H9 (cell line): ENCODE measurements at regions not wholly inside any gene's neighbourhood (a gene's known extent, or its start where the extent isn't known, plus 50 kb on each side); places are given as distances from the start of the nearest gene placed in this dataset.

Experiments
- DNase-seq: peaks from one replicate; pipeline ENCODE4 v3.0.0-alpha.2; 2017
- H2AFZ ChIP-seq: one replicate; pipeline ENCODE4 v1.6.1; 2013; ENCODE audit warnings: mild to moderate bottlenecking, low read length, control low read depth, moderate library complexity
- H2AK5ac ChIP-seq: 2 replicates; pipeline ENCODE4 v1.6.1; 2013; ENCODE audit warnings: low read length, control low read depth, mixed read lengths; ENCODE audit not compliant: insufficient read length
- H2BK120ac ChIP-seq: one replicate; pipeline ENCODE4 v1.6.1; 2013; ENCODE audit warnings: low read depth, mild to moderate bottlenecking, low read length, control low read depth, inconsistent platforms; ENCODE audit not compliant: poor library complexity, severe bottlenecking
- H2BK12ac ChIP-seq: 2 replicates; pipeline ENCODE4 v1.6.1; 2013; ENCODE audit warnings: low read length, control low read depth, mixed read lengths, low read depth; ENCODE audit not compliant: insufficient read length
- H2BK15ac ChIP-seq: 2 replicates; pipeline ENCODE4 v1.6.1; 2013; ENCODE audit warnings: low read depth, low read length, control low read depth
- H2BK20ac ChIP-seq: one replicate; pipeline ENCODE4 v1.6.1; 2013; ENCODE audit warnings: low read depth, mild to moderate bottlenecking, low read length, control low read depth, inconsistent platforms; ENCODE audit not compliant: poor library complexity, severe bottlenecking
- H2BK5ac ChIP-seq: 2 replicates; pipeline ENCODE4 v1.6.1; 2013; ENCODE audit warnings: low read length, control low read depth, mixed read lengths; ENCODE audit not compliant: insufficient read length
- H3K14ac ChIP-seq: 2 replicates; pipeline ENCODE4 v1.6.1; 2013; ENCODE audit warnings: low read length, control low read depth; ENCODE audit not compliant: insufficient read depth
- H3K18ac ChIP-seq: 2 replicates; pipeline ENCODE4 v1.6.1; 2013; ENCODE audit warnings: low read depth, mild to moderate bottlenecking, mixed read lengths, low read length, control low read depth; ENCODE audit not compliant: insufficient read length
- H3K23ac ChIP-seq: 2 replicates; pipeline ENCODE4 v1.6.1; 2013; ENCODE audit warnings: low read length, control low read depth, mixed read lengths, low read depth; ENCODE audit not compliant: insufficient read length
- H3K23me2 ChIP-seq: 2 replicates; pipeline ENCODE4 v1.6.1; 2013; ENCODE audit warnings: low read depth, mild to moderate bottlenecking, mixed read lengths, low read length, control low read depth; ENCODE audit not compliant: insufficient read length, poor library complexity, severe bottlenecking
- H3K27ac ChIP-seq: 2 replicates; pipeline ENCODE4 v1.5.1; 2013; ENCODE audit warnings: low read length, control low read depth, mixed read lengths, low read depth; ENCODE audit not compliant: insufficient read length
- H3K27me3 ChIP-seq: 2 replicates; pipeline ENCODE4 v1.6.1; 2013; ENCODE audit warnings: low read length, control low read depth, inconsistent platforms; ENCODE audit not compliant: insufficient read depth
- H3K4ac ChIP-seq: 2 replicates; pipeline ENCODE4 v1.6.1; 2013; ENCODE audit warnings: low read depth, mild to moderate bottlenecking, control low read depth, inconsistent platforms, low read length, moderate library complexity
- H3K4me1 ChIP-seq: 2 replicates; pipeline ENCODE4 v1.6.1; 2013; ENCODE audit warnings: low read length, control low read depth, inconsistent platforms; ENCODE audit not compliant: insufficient read depth
- H3K4me2 ChIP-seq: 2 replicates; pipeline ENCODE4 v1.6.1; 2013; ENCODE audit warnings: low read length, control low read depth, mixed read lengths; ENCODE audit not compliant: insufficient read length, insufficient read depth
- H3K56ac ChIP-seq: 2 replicates; pipeline ENCODE4 v1.6.1; 2013; ENCODE audit warnings: low read depth, mild to moderate bottlenecking, mixed read lengths, low read length, control low read depth; ENCODE audit not compliant: insufficient read length
- H3K79me1 ChIP-seq: 2 replicates; pipeline ENCODE4 v1.6.1; 2013; ENCODE audit warnings: low read depth, mild to moderate bottlenecking, moderate library complexity, low read length, control low read depth, inconsistent platforms; ENCODE audit not compliant: insufficient read depth, poor library complexity, severe bottlenecking
- H3K79me2 ChIP-seq: 2 replicates; pipeline ENCODE4 v1.6.1; 2013; ENCODE audit warnings: low read length, control low read depth, inconsistent platforms; ENCODE audit not compliant: insufficient read depth
- H3K9ac ChIP-seq: 2 replicates; pipeline ENCODE4 v1.6.1; 2013; ENCODE audit warnings: low read length, control low read depth, mixed read lengths; ENCODE audit not compliant: insufficient read length; ENCODE audit errors: extremely low read depth
- H3K9me3 ChIP-seq: one replicate; pipeline ENCODE4 v1.6.1; 2013; ENCODE audit warnings: low read depth, low read length, inconsistent platforms; ENCODE audit not compliant: control insufficient read depth
- H3T11ph ChIP-seq: one replicate; pipeline ENCODE4 v1.6.1; 2013; ENCODE audit warnings: mild to moderate bottlenecking, low read length, control low read depth, inconsistent platforms
- H4K20me1 ChIP-seq: one replicate; pipeline ENCODE4 v1.6.1; 2013; ENCODE audit not compliant: control insufficient read depth, insufficient read length, insufficient read depth
- H4K5ac ChIP-seq: 2 replicates; pipeline ENCODE4 v1.6.1; 2013; ENCODE audit warnings: low read depth, mild to moderate bottlenecking, mixed read lengths, low read length, control low read depth; ENCODE audit not compliant: insufficient read length
- H4K8ac ChIP-seq: replicated peaks from 2 replicates; pipeline ENCODE4 v1.6.1; 2013; ENCODE audit warnings: low read length, control low read depth, mixed read lengths, low read depth; ENCODE audit not compliant: insufficient read length
- H4K91ac ChIP-seq: 2 replicates; pipeline ENCODE4 v1.6.1; 2013; ENCODE audit warnings: low read depth, mild to moderate bottlenecking, moderate library complexity, mixed read lengths, low read length, control low read depth; ENCODE audit not compliant: insufficient read length
- H3K27ac Mint-ChIP-seq, 3 experiments: 2 replicates in 2 of 3; 3 replicates in 1 of 3; pipeline ENCODE4 v1.8.0; 2020 to 2021; ENCODE audit warnings: mixed read lengths in 3 of 3, mild to moderate bottlenecking in 1 of 3, moderate library complexity in 1 of 3
- H3K27me3 Mint-ChIP-seq: 2 replicates; pipeline ENCODE4 v1.8.0; 2021; ENCODE audit warnings: low read depth, mild to moderate bottlenecking, moderate library complexity, mixed read lengths
- H3K36me3 Mint-ChIP-seq, 3 experiments: 2 replicates in 2 of 3; 3 replicates in 1 of 3; pipeline ENCODE4 v1.8.0; 2020 to 2021; ENCODE audit warnings: low read depth in 3 of 3, mixed read lengths in 3 of 3; ENCODE audit not compliant: insufficient read depth in 1 of 3
- H3K4me1 Mint-ChIP-seq, 2 experiments: 2 replicates each; pipeline ENCODE4 v1.8.0; 2020; ENCODE audit warnings: mixed read lengths in 2 of 2
- H3K4me3 Mint-ChIP-seq, 2 experiments: 2 replicates in 1 of 2; 3 replicates in 1 of 2; pipeline ENCODE4 v1.8.0; 2020 to 2021; ENCODE audit warnings: mild to moderate bottlenecking in 2 of 2, mixed read lengths in 2 of 2, moderate library complexity in 1 of 2
- H3K9me3 Mint-ChIP-seq, 2 experiments: 2 replicates in 1 of 2; 3 replicates in 1 of 2; pipeline ENCODE4 v1.8.0; 2020; ENCODE audit warnings: mild to moderate bottlenecking in 2 of 2, mixed read lengths in 2 of 2, moderate library complexity in 1 of 2
- WGBS: extraction: QIAGEN DNeasy Blood & Tissue Kit; methylation state at CpG from one replicate; pipeline ENCODE4 v1.1.7; 2013; ENCODE audit warnings: missing lambda C conversion rate, low lambda C conversion rate, mixed read lengths; ENCODE audit not compliant: insufficient read length; ENCODE audit errors: extremely low coverage; 5-methylcytosine and 5-hydroxymethylcytosine counted together
- TF ChIP-seq, protein P1 (sequence below): fragments of 200-600 bp; sonication (generic); conservative IDR thresholded peaks from 3 replicates; pipeline ENCODE4 v1.8.0; 2021; ENCODE audit warnings: antibody characterized with exemption, mild to moderate bottlenecking

DNA sequence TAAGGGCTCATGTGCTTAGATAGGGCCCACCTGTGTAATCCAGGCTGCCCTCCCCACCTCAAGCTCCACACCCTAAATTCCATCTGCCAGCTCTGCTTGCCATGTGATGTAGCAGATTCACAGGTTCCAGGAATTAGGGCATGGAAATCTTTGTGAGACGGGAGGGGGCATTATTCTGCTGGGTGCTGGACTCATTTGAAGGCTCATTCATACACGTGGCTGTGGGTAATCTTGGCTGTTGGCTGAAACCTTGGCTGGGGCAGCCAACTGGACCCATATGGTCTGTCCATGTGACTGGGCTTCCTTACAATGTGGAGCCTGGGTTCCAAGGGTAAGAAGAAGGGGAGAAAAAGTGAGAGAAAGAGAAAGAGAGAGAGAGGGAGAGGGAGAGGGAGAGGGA is 115.1 kb downstream of the CYLD start:
- H2BK15ac ChIP-seq: no peak overlapping the region
- no peaks in the 10 kb centered on the region for H3K4me1 ChIP-seq
- H3K9me3 Mint-ChIP-seq: peaks cover 0 to 3% of the 10 kb centered on the region in 2 experiments; a peak in 2 of 5 replicates
- no peak overlapping the region for H3K56ac ChIP-seq
- no peak overlapping the region for H3K4ac ChIP-seq
- H3K9me3 ChIP-seq: no peaks in the 10 kb centered on the region
- no peak overlapping the region for H2AK5ac ChIP-seq
- H4K8ac ChIP-seq: no peak overlapping the region
- no CpG with 5 or more reads among the region's 2 CpGs for WGBS
- no peaks in the 10 kb centered on the region; the same call in 1 of the 2 replicates for H3K27me3 ChIP-seq
- no peaks in the 10 kb centered on the region for H4K20me1 ChIP-seq
- no peak overlapping the region for H3K27ac ChIP-seq
- no peak overlapping the region for H3K27ac Mint-ChIP-seq
- H3K23ac ChIP-seq: no peak overlapping the region
- H2BK120ac ChIP-seq: no peak overlapping the region
- peaks cover 6% of the 10 kb centered on the region for H3K27me3 Mint-ChIP-seq
- no peak overlapping the region for H3T11ph ChIP-seq
- H3K79me2 ChIP-seq: no peaks in the 10 kb centered on the region
- TF ChIP-seq, protein P1, sequence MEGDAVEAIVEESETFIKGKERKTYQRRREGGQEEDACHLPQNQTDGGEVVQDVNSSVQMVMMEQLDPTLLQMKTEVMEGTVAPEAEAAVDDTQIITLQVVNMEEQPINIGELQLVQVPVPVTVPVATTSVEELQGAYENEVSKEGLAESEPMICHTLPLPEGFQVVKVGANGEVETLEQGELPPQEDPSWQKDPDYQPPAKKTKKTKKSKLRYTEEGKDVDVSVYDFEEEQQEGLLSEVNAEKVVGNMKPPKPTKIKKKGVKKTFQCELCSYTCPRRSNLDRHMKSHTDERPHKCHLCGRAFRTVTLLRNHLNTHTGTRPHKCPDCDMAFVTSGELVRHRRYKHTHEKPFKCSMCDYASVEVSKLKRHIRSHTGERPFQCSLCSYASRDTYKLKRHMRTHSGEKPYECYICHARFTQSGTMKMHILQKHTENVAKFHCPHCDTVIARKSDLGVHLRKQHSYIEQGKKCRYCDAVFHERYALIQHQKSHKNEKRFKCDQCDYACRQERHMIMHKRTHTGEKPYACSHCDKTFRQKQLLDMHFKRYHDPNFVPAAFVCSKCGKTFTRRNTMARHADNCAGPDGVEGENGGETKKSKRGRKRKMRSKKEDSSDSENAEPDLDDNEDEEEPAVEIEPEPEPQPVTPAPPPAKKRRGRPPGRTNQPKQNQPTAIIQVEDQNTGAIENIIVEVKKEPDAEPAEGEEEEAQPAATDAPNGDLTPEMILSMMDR: no peak
- H2BK5ac ChIP-seq: no peak overlapping the region
- H4K91ac ChIP-seq: no peak overlapping the region
- H3K4me1 Mint-ChIP-seq: peaks cover 6 to 11% of the 10 kb centered on the region in 2 experiments
- H3K9ac ChIP-seq: no peak overlapping the region
- DNase-seq: no peak
- no peak overlapping the region for H3K18ac ChIP-seq
- no peaks in the 10 kb centered on the region for H3K79me1 ChIP-seq
- H3K14ac ChIP-seq: no peak overlapping the region
- H2AFZ ChIP-seq: no peak overlapping the region
- H3K4me3 Mint-ChIP-seq: no peak overlapping the region
- no peak overlapping the region for H2BK20ac ChIP-seq
- H3K36me3 Mint-ChIP-seq: no peaks in the 10 kb centered on the region
- H3K23me2 ChIP-seq: no peaks in the 10 kb centered on the region
- no peak overlapping the region for H4K5ac ChIP-seq
- H3K4me2 ChIP-seq: no peak overlapping the region
- H2BK12ac ChIP-seq: no peak overlapping the region
